ENCODE measurements at regions not wholly inside any gene's neighbourhood (a gene's known extent, or its start where the extent isn't known, plus 50 kb on each side); places are given as distances from the start of the nearest gene placed in this dataset.
"Not testable (repeated sequence)": the region's sequence is repeated elsewhere in the genome, so short reads cannot be mapped to it uniquely, and the experiment has no call there.

DNA sequence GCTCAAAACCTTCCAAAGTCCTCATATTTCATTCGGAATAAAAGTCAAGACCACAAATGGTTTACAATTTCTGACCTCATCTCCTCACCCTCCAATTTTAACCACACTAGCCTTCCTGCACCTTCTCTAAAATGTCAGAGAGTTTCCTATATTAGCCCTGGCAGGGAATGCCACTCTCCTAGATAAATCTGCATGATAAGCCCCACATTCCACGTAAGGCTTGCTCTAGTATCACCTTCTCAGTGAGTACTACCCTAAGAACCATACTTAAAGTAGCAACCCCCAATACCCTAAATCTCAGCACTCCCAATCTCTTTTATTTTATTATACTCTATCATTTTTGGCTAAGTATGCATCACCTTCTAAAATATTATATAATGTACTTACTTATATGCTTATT lies 100.5 kb upstream of the SLITRK5 start:
- TF ChIP-seq, protein P1, sequence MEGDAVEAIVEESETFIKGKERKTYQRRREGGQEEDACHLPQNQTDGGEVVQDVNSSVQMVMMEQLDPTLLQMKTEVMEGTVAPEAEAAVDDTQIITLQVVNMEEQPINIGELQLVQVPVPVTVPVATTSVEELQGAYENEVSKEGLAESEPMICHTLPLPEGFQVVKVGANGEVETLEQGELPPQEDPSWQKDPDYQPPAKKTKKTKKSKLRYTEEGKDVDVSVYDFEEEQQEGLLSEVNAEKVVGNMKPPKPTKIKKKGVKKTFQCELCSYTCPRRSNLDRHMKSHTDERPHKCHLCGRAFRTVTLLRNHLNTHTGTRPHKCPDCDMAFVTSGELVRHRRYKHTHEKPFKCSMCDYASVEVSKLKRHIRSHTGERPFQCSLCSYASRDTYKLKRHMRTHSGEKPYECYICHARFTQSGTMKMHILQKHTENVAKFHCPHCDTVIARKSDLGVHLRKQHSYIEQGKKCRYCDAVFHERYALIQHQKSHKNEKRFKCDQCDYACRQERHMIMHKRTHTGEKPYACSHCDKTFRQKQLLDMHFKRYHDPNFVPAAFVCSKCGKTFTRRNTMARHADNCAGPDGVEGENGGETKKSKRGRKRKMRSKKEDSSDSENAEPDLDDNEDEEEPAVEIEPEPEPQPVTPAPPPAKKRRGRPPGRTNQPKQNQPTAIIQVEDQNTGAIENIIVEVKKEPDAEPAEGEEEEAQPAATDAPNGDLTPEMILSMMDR (IDR thresholded peaks at IDR 0.05; ENCODE audit: low read depth, low read length, missing control alignments): no peak
- DNase-seq (ENCODE audit: low read depth): no peak

DNA sequence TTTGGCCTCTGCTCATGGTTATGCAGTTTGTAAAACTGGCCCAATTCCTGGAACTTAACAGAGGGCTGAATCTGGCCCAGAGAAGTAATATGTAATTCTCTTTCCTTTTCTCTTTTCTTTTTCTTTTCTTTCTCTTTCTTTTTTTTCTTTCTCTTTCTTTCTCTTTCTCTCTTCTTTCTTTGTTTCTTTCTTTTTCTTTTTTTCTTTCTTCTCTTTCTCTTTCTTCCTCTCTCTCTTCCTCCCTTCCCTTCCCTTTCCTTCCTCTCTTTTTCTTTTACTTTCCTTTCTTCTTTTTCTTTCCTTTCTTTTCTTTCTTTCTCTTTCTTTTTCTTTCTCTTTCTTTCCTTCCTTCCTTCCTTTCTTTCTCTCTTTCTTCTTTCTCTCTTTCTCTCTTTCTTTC lies 88.8 kb upstream of the SLITRK5 start:
- TF ChIP-seq, protein P1 (IDR thresholded peaks at IDR 0.05; ENCODE audit: low read depth, low read length, missing control alignments): no peak
- no peak for DNase-seq (ENCODE audit: low read depth)
- H3K4me3 ChIP-seq (ENCODE audit: low read depth, low read length): no peak overlapping the region

More for the DNA sequence above, 100.5 kb upstream of the SLITRK5 start:
- no peak overlapping the region for H3K4me3 ChIP-seq (ENCODE audit: low read depth, low read length)

DNA sequence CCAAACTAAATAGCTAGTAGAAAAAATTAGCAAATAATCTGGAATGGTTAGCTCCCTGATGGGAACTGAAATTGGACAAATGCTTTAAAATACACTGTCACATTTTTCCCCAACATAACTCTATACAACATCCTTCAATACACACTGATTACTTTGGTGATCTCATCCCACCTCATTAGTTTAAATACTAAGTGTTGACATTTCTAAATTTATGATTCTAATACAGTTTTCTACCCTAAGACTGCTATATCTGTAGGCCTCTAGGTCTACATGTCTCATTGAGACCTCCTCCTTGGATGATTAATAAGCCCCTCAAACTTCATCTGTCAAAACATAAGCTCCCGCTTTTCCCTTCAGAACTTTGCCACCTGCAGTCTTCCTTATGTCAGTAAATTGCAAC lies 80.7 kb upstream of the SLITRK5 start:
- no peak for DNase-seq (ENCODE audit: low read depth)
- H3K4me3 ChIP-seq (ENCODE audit: low read depth, low read length): no peak overlapping the region
- TF ChIP-seq, protein P1 (IDR thresholded peaks at IDR 0.05; ENCODE audit: low read depth, low read length, missing control alignments): no peak

DNA sequence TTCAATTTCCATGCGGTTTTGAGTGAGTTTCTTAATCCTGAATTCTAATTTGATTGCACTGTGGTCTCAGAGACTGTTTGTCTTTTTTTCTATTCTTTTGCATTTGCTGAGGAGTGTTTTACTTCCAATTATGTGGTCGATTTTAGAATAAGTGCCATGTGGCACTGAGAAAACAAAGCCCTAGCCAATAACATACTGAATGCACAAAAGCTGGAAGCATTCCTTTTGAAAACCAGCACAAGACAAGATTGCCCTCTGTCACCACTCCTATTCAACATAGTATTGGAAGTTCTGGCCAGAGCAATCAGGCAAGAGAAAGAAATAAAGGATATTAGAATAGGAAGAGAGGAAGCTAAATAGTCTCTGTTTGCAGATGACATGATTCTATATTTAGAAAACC lies 66.7 kb upstream of the SLITRK5 start:
- not testable (repeated sequence) for H3K4me3 ChIP-seq (ENCODE audit: low read depth, low read length); DNase-seq (ENCODE audit: low read depth)

DNA sequence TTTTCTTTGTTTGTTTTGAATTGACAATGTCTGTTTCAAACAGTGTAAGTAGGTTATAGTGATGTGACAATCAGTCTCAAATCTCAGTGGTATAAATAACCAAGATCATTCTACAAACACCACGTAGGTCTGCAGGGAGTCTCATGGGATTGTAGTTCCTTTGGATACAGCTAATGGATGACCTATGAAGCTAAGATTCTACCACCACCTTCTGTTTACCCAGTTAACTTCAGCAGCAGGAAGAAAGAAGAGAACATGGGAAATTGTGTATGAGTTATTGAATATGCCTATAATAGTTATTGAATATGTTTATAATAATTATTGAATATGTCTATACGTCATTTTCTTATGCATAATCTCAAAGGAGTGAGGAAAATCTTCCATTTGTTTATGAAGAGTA lies 63.9 kb upstream of the SLITRK5 start:
- TF ChIP-seq, protein P1 (IDR thresholded peaks at IDR 0.05; ENCODE audit: low read depth, low read length, missing control alignments): no peak
- no peak overlapping the region for H3K4me3 ChIP-seq (ENCODE audit: low read depth, low read length)
- DNase-seq (ENCODE audit: low read depth): no peak

DNA sequence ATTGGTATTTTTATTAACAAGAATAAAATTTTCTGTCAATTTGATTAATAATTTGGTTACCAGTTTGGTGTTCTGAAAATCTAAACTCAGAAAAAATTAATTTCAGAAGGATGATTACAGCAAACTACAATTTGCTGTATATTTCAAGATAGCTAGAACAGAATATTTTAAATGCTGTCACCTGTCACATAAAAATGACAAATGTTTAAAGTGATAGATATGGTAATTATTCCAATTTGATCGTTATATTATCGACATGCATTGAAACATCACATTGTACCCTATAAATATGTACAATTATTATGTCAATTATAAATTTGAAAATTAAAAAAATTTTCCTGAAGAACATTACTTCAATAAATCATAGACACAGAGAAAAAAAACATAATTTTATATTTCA lies 56.9 kb upstream of the SLITRK5 start:
- H3K4me3 ChIP-seq (ENCODE audit: low read depth, low read length): no peak overlapping the region
- TF ChIP-seq, protein P1 (IDR thresholded peaks at IDR 0.05; ENCODE audit: low read depth, low read length, missing control alignments): no peak
- DNase-seq (ENCODE audit: low read depth): no peak
